Testis (tissue), 2 donors: ENCODE measurements at regions not wholly inside any gene's neighbourhood (a gene's known extent, or its start where the extent isn't known, plus 50 kb on each side); places are given as distances from the start of the nearest gene placed in this dataset.

Experiments used
- DNase-seq: peaks from one replicate; pipeline ENCODE4 v3.0.0-alpha.2; 2019
- H3K27ac ChIP-seq, 2 donors: fragments of 200-600 bp; sonication (generic); one replicate each; pipeline ENCODE4 v1.5.1; 2019
- H3K27me3 ChIP-seq: fragments of 200-600 bp; sonication (generic); one replicate; pipeline ENCODE4 v1.5.1; 2019
- H3K36me3 ChIP-seq: fragments of 200-600 bp; sonication (generic); one replicate; pipeline ENCODE4 v1.5.1; 2017; ENCODE audit warnings: low read depth; ENCODE audit errors: missing control alignments
- H3K4me1 ChIP-seq: fragments of 200-600 bp; sonication (generic); one replicate; pipeline ENCODE4 v1.5.1; 2019
- H3K4me3 ChIP-seq, 2 donors: fragments of 200-600 bp; sonication (generic); one replicate each; pipeline ENCODE4 v1.5.1; 2017 to 2019
- H3K9me3 ChIP-seq: fragments of 200-600 bp; sonication (generic); one replicate; pipeline ENCODE4 v1.5.1; 2017
- CTCF ChIP-seq, 3 experiments: fragments of 450-650 bp in 2 of 3; fragments of 200-600 bp in 1 of 3; sonication (generic) in 1 of 3; IDR thresholded peaks; one replicate each; pipeline ENCODE4 v1.5.1; 2016 to 2019; ENCODE audit warnings: antibody characterized with exemption in 3 of 3, mild to moderate bottlenecking in 2 of 3, moderate library complexity in 1 of 3
- POLR2A ChIP-seq: fragments of 450-650 bp; IDR thresholded peaks from one replicate; pipeline ENCODE4 v1.6.1; 2017; ENCODE audit warnings: antibody characterized with exemption, mild to moderate bottlenecking, moderate library complexity
- WGBS, 2 donors: methylation state at CpG; one replicate each; pipeline ENCODE4 v1.1.5; 2018; 5-methylcytosine and 5-hydroxymethylcytosine counted together
- intact Hi-C: fragments of 100-400 bp; cut with DNase I; formaldehyde crosslinking; loops from one replicate; pipeline ENCODE4 v1.15.1; 2023; ENCODE audit warnings: low total_unique reads

GRCh38 chr3:3705090-3705775 is 94.0 kb upstream of the LRRN1 start:
- DNase-seq = peak; percentile 19
- intact Hi-C loops = no loop called here
- H3K4me1 ChIP-seq = no peaks in the 10 kb centered on the region
- no peaks in the 10 kb centered on the region for H3K9me3 ChIP-seq
- TF ChIP-seq CTCF (IDR thresholded peaks at IDR 0.05) (no peak), POLR2A (no peak)
- H3K36me3 ChIP-seq = no peaks in the 10 kb centered on the region
- no peaks in the 10 kb centered on the region for H3K27me3 ChIP-seq
- WGBS, 2 donors = 38 to 42% methylated on average over 6 of the region's 6 CpGs
- H3K4me3 ChIP-seq = no peak overlapping the region
- no peak overlapping the region for H3K27ac ChIP-seq

GRCh38 chr3:3701949-3702348 is 97.3 kb upstream of the LRRN1 start:
- H3K27me3 ChIP-seq = no peaks in the 10 kb centered on the region
- no peaks in the 10 kb centered on the region for H3K36me3 ChIP-seq
- no peaks in the 10 kb centered on the region for H3K4me1 ChIP-seq
- H3K4me3 ChIP-seq = no peak overlapping the region
- no peak overlapping the region for H3K27ac ChIP-seq
- TF ChIP-seq POLR2A = no peak
- intact Hi-C loops = no loop called here
- no peaks in the 10 kb centered on the region for H3K9me3 ChIP-seq
- WGBS, 2 donors = 88 to 89% methylated on average over 5 of the region's 5 CpGs
- no peak for DNase-seq

GRCh38 chr3:3699816-3700633 is 99.2 kb upstream of the LRRN1 start:
- TF ChIP-seq CTCF (IDR thresholded peaks at IDR 0.05) (no peak), POLR2A (no peak)
- intact Hi-C loops = no loop called here
- H3K36me3 ChIP-seq = no peaks in the 10 kb centered on the region

GRCh38 chr3:3699407-3699806 is 99.8 kb upstream of the LRRN1 start:
- no peak for DNase-seq
- TF ChIP-seq CTCF (IDR thresholded peaks at IDR 0.05) (no peak), POLR2A (no peak)
- Histone ChIP-seq H3K4me1 (no peaks in the 10 kb centered on the region), H3K36me3 (no peaks in the 10 kb centered on the region), H3K9me3 (no peaks in the 10 kb centered on the region), H3K27ac (no peak overlapping the region), H3K27me3 (no peaks in the 10 kb centered on the region), H3K4me3 (no peak overlapping the region)
- intact Hi-C loops = no loop called here
- 88 to 91% methylated on average over 5 of the region's 5 CpGs for WGBS, 2 donors

More at GRCh38 chr3:3699816-3700633, 99.2 kb upstream of the LRRN1 start:
- H3K27ac ChIP-seq = no peak overlapping the region
- DNase-seq = no peak
- no peaks in the 10 kb centered on the region for H3K9me3 ChIP-seq
- H3K27me3 ChIP-seq = no peaks in the 10 kb centered on the region
- H3K4me1 ChIP-seq = no peaks in the 10 kb centered on the region
- 75 to 77% methylated on average over 7 of the region's 7 CpGs for WGBS, 2 donors
- H3K4me3 ChIP-seq = no peak overlapping the region

GRCh38 chr3:3696345-3696744 is 102.9 kb upstream of the LRRN1 start:
- TF ChIP-seq POLR2A (no peak), CTCF (IDR thresholded peaks at IDR 0.05) (no peak)
- Histone ChIP-seq H3K27me3 (no peaks in the 10 kb centered on the region), H3K4me1 (no peaks in the 10 kb centered on the region), H3K36me3 (no peaks in the 10 kb centered on the region), H3K27ac (no peak overlapping the region), H3K4me3 (no peak overlapping the region), H3K9me3 (no peaks in the 10 kb centered on the region)
- no peak for DNase-seq
- WGBS, 2 donors = 72 to 80% methylated on average over 5 of the region's 5 CpGs
- intact Hi-C loops = no loop called here
